ENCODE measurements at regions not wholly inside any gene's neighbourhood (a gene's known extent, or its start where the extent isn't known, plus 50 kb on each side); places are given as distances from the start of the nearest gene placed in this dataset.

- TF ChIP-seq, protein P1, sequence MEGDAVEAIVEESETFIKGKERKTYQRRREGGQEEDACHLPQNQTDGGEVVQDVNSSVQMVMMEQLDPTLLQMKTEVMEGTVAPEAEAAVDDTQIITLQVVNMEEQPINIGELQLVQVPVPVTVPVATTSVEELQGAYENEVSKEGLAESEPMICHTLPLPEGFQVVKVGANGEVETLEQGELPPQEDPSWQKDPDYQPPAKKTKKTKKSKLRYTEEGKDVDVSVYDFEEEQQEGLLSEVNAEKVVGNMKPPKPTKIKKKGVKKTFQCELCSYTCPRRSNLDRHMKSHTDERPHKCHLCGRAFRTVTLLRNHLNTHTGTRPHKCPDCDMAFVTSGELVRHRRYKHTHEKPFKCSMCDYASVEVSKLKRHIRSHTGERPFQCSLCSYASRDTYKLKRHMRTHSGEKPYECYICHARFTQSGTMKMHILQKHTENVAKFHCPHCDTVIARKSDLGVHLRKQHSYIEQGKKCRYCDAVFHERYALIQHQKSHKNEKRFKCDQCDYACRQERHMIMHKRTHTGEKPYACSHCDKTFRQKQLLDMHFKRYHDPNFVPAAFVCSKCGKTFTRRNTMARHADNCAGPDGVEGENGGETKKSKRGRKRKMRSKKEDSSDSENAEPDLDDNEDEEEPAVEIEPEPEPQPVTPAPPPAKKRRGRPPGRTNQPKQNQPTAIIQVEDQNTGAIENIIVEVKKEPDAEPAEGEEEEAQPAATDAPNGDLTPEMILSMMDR (IDR thresholded peaks at IDR 0.05): no peak
- no peak for TF ChIP-seq POLR2A (IDR thresholded peaks at IDR 0.05)
These were observed 1882.4 kb downstream of the NCAM2 start for GRCh38 chr21:22880573-22880972.

Data from Peyer's patch (tissue), 4 donors.